ENCODE measurements at regions not wholly inside any gene's neighbourhood (a gene's known extent, or its start where the extent isn't known, plus 50 kb on each side); places are given as distances from the start of the nearest gene placed in this dataset.

- in situ Hi-C loops (cut with HindIII; ENCODE audit: low pct_ligation_motif_present, low pct_unique_long_range_greater_than_20kb, low sequenced_read_pairs), result no loop called here
These were observed 425.7 kb downstream of the ATP23 start for GRCh38 chr12:58367041-58367440.

GRCh38 chr12:58368001-58368400 is 426.6 kb downstream of the ATP23 start:
- no peak for DNase-seq
- in situ Hi-C loops (cut with HindIII; ENCODE audit: low pct_ligation_motif_present, low pct_unique_long_range_greater_than_20kb, low sequenced_read_pairs), result no loop called here

More at GRCh38 chr12:58367041-58367440, 425.7 kb downstream of the ATP23 start:
- no peak for DNase-seq

GRCh38 chr12:58369576-58369975 is 428.2 kb downstream of the ATP23 start:
- in situ Hi-C loops (cut with HindIII; ENCODE audit: low pct_ligation_motif_present, low pct_unique_long_range_greater_than_20kb, low sequenced_read_pairs), result no loop called here
- no peak for DNase-seq

GRCh38 chr12:58372298-58372697 is 430.9 kb downstream of the ATP23 start:
- in situ Hi-C loops (cut with HindIII; ENCODE audit: low pct_ligation_motif_present, low pct_unique_long_range_greater_than_20kb, low sequenced_read_pairs), result no loop called here
- DNase-seq, result no peak

GRCh38 chr12:58378028-58378427 is 436.7 kb downstream of the ATP23 start:
- DNase-seq, result no peak
- in situ Hi-C loops (cut with HindIII; ENCODE audit: low pct_ligation_motif_present, low pct_unique_long_range_greater_than_20kb, low sequenced_read_pairs), result no loop called here

- in situ Hi-C loops (cut with HindIII; ENCODE audit: low pct_ligation_motif_present, low pct_unique_long_range_greater_than_20kb, low sequenced_read_pairs), result no loop called here
These were observed 440.2 kb downstream of the ATP23 start for GRCh38 chr12:58381546-58381945.

GRCh38 chr12:58384196-58384595 is 442.8 kb downstream of the ATP23 start:
- in situ Hi-C loops (cut with HindIII; ENCODE audit: low pct_ligation_motif_present, low pct_unique_long_range_greater_than_20kb, low sequenced_read_pairs), result no loop called here
- no peak for DNase-seq

More at GRCh38 chr12:58381546-58381945, 440.2 kb downstream of the ATP23 start:
- DNase-seq, result no peak

- in situ Hi-C loops (cut with HindIII; ENCODE audit: low pct_ligation_motif_present, low pct_unique_long_range_greater_than_20kb, low sequenced_read_pairs), result no loop called here
- DNase-seq, result no peak
These were observed 444.8 kb downstream of the ATP23 start for GRCh38 chr12:58386136-58386535.

GRCh38 chr12:58387199-58387598 is 445.8 kb downstream of the ATP23 start:
- in situ Hi-C loops (cut with HindIII; ENCODE audit: low pct_ligation_motif_present, low pct_unique_long_range_greater_than_20kb, low sequenced_read_pairs), result no loop called here
- DNase-seq, result peak; percentile 48

- in situ Hi-C loops (cut with HindIII; ENCODE audit: low pct_ligation_motif_present, low pct_unique_long_range_greater_than_20kb, low sequenced_read_pairs), result no loop called here
- DNase-seq, result no peak
These were observed 446.9 kb downstream of the ATP23 start for GRCh38 chr12:58388261-58388660.

- DNase-seq, result peak; percentile 87
- in situ Hi-C loops (cut with HindIII; ENCODE audit: low pct_ligation_motif_present, low pct_unique_long_range_greater_than_20kb, low sequenced_read_pairs), result no loop called here
These were observed 451.8 kb downstream of the ATP23 start for GRCh38 chr12:58393152-58393551.

- no peak for DNase-seq
- in situ Hi-C loops (cut with HindIII; ENCODE audit: low pct_ligation_motif_present, low pct_unique_long_range_greater_than_20kb, low sequenced_read_pairs), result no loop called here
These were observed 453.7 kb downstream of the ATP23 start for GRCh38 chr12:58395056-58395455.

GRCh38 chr12:58395470-58395869 is 454.1 kb downstream of the ATP23 start:
- in situ Hi-C loops (cut with HindIII; ENCODE audit: low pct_ligation_motif_present, low pct_unique_long_range_greater_than_20kb, low sequenced_read_pairs), result no loop called here
- DNase-seq, result peak; percentile 58

- in situ Hi-C loops (cut with HindIII; ENCODE audit: low pct_ligation_motif_present, low pct_unique_long_range_greater_than_20kb, low sequenced_read_pairs), result no loop called here
- DNase-seq, result no peak
These were observed 454.9 kb downstream of the ATP23 start for GRCh38 chr12:58396239-58396638.

GRCh38 chr12:58405363-58405762 is 464.0 kb downstream of the ATP23 start:
- in situ Hi-C loops (cut with HindIII; ENCODE audit: low pct_ligation_motif_present, low pct_unique_long_range_greater_than_20kb, low sequenced_read_pairs), result no loop called here
- no peak for DNase-seq

GRCh38 chr12:58408516-58408915 is 467.1 kb downstream of the ATP23 start:
- in situ Hi-C loops (cut with HindIII; ENCODE audit: low pct_ligation_motif_present, low pct_unique_long_range_greater_than_20kb, low sequenced_read_pairs), result no loop called here
- DNase-seq, result no peak

- in situ Hi-C loops (cut with HindIII; ENCODE audit: low pct_ligation_motif_present, low pct_unique_long_range_greater_than_20kb, low sequenced_read_pairs), result no loop called here
- DNase-seq, result no peak
These were observed 471.2 kb downstream of the ATP23 start for GRCh38 chr12:58412461-58413060.

GRCh38 chr12:58413794-58414193 is 472.4 kb downstream of the ATP23 start:
- no peak for DNase-seq

GRCh38 chr12:58414398-58414871 is 473.1 kb downstream of the ATP23 start:
- in situ Hi-C loops (cut with HindIII; ENCODE audit: low pct_ligation_motif_present, low pct_unique_long_range_greater_than_20kb, low sequenced_read_pairs), result no loop called here
- no peak for DNase-seq

More at GRCh38 chr12:58413794-58414193, 472.4 kb downstream of the ATP23 start:
- in situ Hi-C loops (cut with HindIII; ENCODE audit: low pct_ligation_motif_present, low pct_unique_long_range_greater_than_20kb, low sequenced_read_pairs), result no loop called here

GRCh38 chr12:58415716-58416115 is 474.3 kb downstream of the ATP23 start:
- peak; percentile 10 for DNase-seq
- in situ Hi-C loops (cut with HindIII; ENCODE audit: low pct_ligation_motif_present, low pct_unique_long_range_greater_than_20kb, low sequenced_read_pairs), result no loop called here

- DNase-seq, result peak; percentile 51
- in situ Hi-C loops (cut with HindIII; ENCODE audit: low pct_ligation_motif_present, low pct_unique_long_range_greater_than_20kb, low sequenced_read_pairs), result no loop called here
These were observed 474.9 kb downstream of the ATP23 start for GRCh38 chr12:58416236-58416635.

Measured in ACHN (cell line).